ENCODE measurements at regions not wholly inside any gene's neighbourhood (a gene's known extent, or its start where the extent isn't known, plus 50 kb on each side); places are given as distances from the start of the nearest gene placed in this dataset.

- no peak for DNase-seq
These were observed 153.4 kb upstream of the TSHZ3 start for GRCh38 chr19:31502536-31503170.

GRCh38 chr19:31503211-31503610 is 154.0 kb upstream of the TSHZ3 start:
- DNase-seq: no peak

GRCh38 chr19:31504221-31504620 is 155.0 kb upstream of the TSHZ3 start:
- DNase-seq: no peak

- DNase-seq: no peak
These were observed 156.3 kb upstream of the TSHZ3 start for GRCh38 chr19:31505596-31505910.

GRCh38 chr19:31506102-31506501 is 156.9 kb upstream of the TSHZ3 start:
- DNase-seq: no peak

GRCh38 chr19:31510635-31511034 is 161.4 kb upstream of the TSHZ3 start:
- DNase-seq: no peak

GRCh38 chr19:31511098-31511497 is 161.9 kb upstream of the TSHZ3 start:
- DNase-seq: no peak

- DNase-seq: no peak
These were observed 162.5 kb upstream of the TSHZ3 start for GRCh38 chr19:31511696-31512095.

GRCh38 chr19:31512181-31512970 is 163.1 kb upstream of the TSHZ3 start:
- no peak for DNase-seq

GRCh38 chr19:31513841-31514240 is 164.6 kb upstream of the TSHZ3 start:
- DNase-seq: no peak

GRCh38 chr19:31515931-31516330 is 166.7 kb upstream of the TSHZ3 start:
- DNase-seq: no peak

- DNase-seq: no peak
These were observed 167.5 kb upstream of the TSHZ3 start for GRCh38 chr19:31516756-31517155.

- DNase-seq: no peak
These were observed 168.3 kb upstream of the TSHZ3 start for GRCh38 chr19:31517224-31518180.

GRCh38 chr19:31518216-31519020 is 169.2 kb upstream of the TSHZ3 start:
- no peak for DNase-seq

GRCh38 chr19:31519256-31519655 is 170.0 kb upstream of the TSHZ3 start:
- no peak for DNase-seq

GRCh38 chr19:31519908-31520307 is 170.7 kb upstream of the TSHZ3 start:
- no peak for DNase-seq

GRCh38 chr19:31520633-31521032 is 171.4 kb upstream of the TSHZ3 start:
- DNase-seq: no peak

GRCh38 chr19:31525610-31526147 is 176.4 kb upstream of the TSHZ3 start:
- no peak for DNase-seq

- no peak for DNase-seq
These were observed 178.2 kb upstream of the TSHZ3 start for GRCh38 chr19:31527443-31527842.

- no peak for DNase-seq
These were observed 179.0 kb upstream of the TSHZ3 start for GRCh38 chr19:31528261-31528660.

- no peak for DNase-seq
These were observed 179.9 kb upstream of the TSHZ3 start for GRCh38 chr19:31529121-31529520.

- DNase-seq: no peak
These were observed 181.5 kb upstream of the TSHZ3 start for GRCh38 chr19:31530781-31531180.

Data from activated T-cell treated with anti-CD3 and anti-CD28 coated beads for 4 hours (primary cell).